Neural progenitor cell (in vitro differentiated cells): ENCODE measurements at regions not wholly inside any gene's neighbourhood (a gene's known extent, or its start where the extent isn't known, plus 50 kb on each side); places are given as distances from the start of the nearest gene placed in this dataset.

Experiments
- CTCF ChIP-seq: fragments of 200-600 bp; sonication (generic); IDR thresholded peaks from 2 replicates; pipeline ENCODE4 v1.5.1; 2017; ENCODE audit warnings: antibody characterized with exemption, mild to moderate bottlenecking
- EZH2 ChIP-seq: fragments of 200-600 bp; sonication (generic); IDR thresholded peaks from 2 replicates; pipeline ENCODE4 v1.6.1; 2017; ENCODE audit warnings: antibody characterized with exemption, mild to moderate bottlenecking, moderate library complexity
- EZH2phosphoT487 ChIP-seq: fragments of 200-600 bp; sonication (generic); IDR thresholded peaks from 2 replicates; pipeline ENCODE4 v1.6.1; 2017; ENCODE audit warnings: antibody characterized with exemption

DNA sequence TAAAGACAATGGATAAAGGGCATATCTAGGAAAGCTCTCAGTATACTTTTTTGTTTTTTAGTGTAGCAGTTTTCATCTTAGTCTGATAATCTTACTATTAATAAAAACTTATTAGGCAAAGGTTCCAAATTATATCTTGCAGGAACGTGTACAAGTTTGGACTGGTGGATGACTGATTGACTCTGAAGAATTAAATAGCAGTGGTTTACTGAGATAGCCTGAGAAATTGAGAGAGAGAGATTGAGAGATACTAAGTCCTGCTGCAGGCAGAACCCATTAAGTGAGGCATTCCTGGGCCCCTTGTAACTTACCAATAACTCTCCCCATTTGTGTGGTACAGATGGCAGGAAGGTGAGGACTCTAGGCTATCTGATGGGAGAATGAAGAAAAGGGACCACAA is 80.2 kb upstream of the SLC38A2 start:
- TF ChIP-seq EZH2 (no peak), CTCF (no peak), EZH2phosphoT487 (no peak)
